Urinary bladder (tissue), 3 donors: ENCODE measurements at regions not wholly inside any gene's neighbourhood (a gene's known extent, or its start where the extent isn't known, plus 50 kb on each side); places are given as distances from the start of the nearest gene placed in this dataset.

Experiments
- DNase-seq: peaks from one replicate; pipeline ENCODE4 v3.0.0-alpha.2; 2015; ENCODE audit errors: extremely low spot score
- H3K27ac ChIP-seq: one replicate; pipeline ENCODE4 v1.5.1; 2013; ENCODE audit warnings: low read depth, mild to moderate bottlenecking, moderate library complexity
- H3K36me3 ChIP-seq: one replicate; pipeline ENCODE4 v1.6.1; 2013; ENCODE audit warnings: mild to moderate bottlenecking, moderate library complexity; ENCODE audit not compliant: insufficient read depth
- H3K4me1 ChIP-seq: one replicate; pipeline ENCODE4 v1.6.1; 2013; ENCODE audit warnings: mild to moderate bottlenecking, moderate library complexity; ENCODE audit not compliant: insufficient read depth
- H3K4me3 ChIP-seq: one replicate; pipeline ENCODE4 v1.5.1; 2013; ENCODE audit warnings: low read depth, low read length
- WGBS: extraction: QIAGEN DNeasy Blood & Tissue Kit; methylation state at CpG from one replicate; pipeline ENCODE4 v1.1.7; 2013; 5-methylcytosine and 5-hydroxymethylcytosine counted together
- donor health status: healthy with polysubstance abuse.
- donor health status: healthy.

GRCh38 chr9:561427-561826 is 280.1 kb upstream of the DMRT1 start:
- WGBS: 58% methylated on average over 1 of the region's 1 CpG
- no peak for DNase-seq

GRCh38 chr9:563200-563599 is 278.3 kb upstream of the DMRT1 start:
- H3K4me1 ChIP-seq: no peaks in the 10 kb centered on the region
- no peak overlapping the region for H3K4me3 ChIP-seq
- DNase-seq: no peak
- 91% methylated on average over 1 of the region's 1 CpG for WGBS
- no peaks in the 10 kb centered on the region for H3K36me3 ChIP-seq
- no peak overlapping the region for H3K27ac ChIP-seq

More at GRCh38 chr9:561427-561826, 280.1 kb upstream of the DMRT1 start:
- Histone ChIP-seq H3K4me1 (no peaks in the 10 kb centered on the region), H3K36me3 (no peaks in the 10 kb centered on the region), H3K27ac (no peak overlapping the region), H3K4me3 (no peak overlapping the region)

GRCh38 chr9:565528-565927 is 276.0 kb upstream of the DMRT1 start:
- no peak for DNase-seq
- H3K4me1 ChIP-seq: no peaks in the 10 kb centered on the region
- H3K36me3 ChIP-seq: no peaks in the 10 kb centered on the region
- H3K27ac ChIP-seq: no peak overlapping the region
- no peak overlapping the region for H3K4me3 ChIP-seq
- 96% methylated on average over 6 of the region's 6 CpGs for WGBS

- WGBS: 90% methylated on average over 4 of the region's 4 CpGs
Observed at GRCh38 chr9:567128-567746, 274.3 kb upstream of the DMRT1 start.

GRCh38 chr9:567747-568305 is 273.7 kb upstream of the DMRT1 start:
- no peaks in the 10 kb centered on the region for H3K36me3 ChIP-seq
- H3K27ac ChIP-seq: no peak overlapping the region
- DNase-seq: no peak
- WGBS: 88% methylated on average over 3 of the region's 3 CpGs
- H3K4me3 ChIP-seq: no peak overlapping the region
- no peaks in the 10 kb centered on the region for H3K4me1 ChIP-seq

More at GRCh38 chr9:567128-567746, 274.3 kb upstream of the DMRT1 start:
- H3K36me3 ChIP-seq: no peaks in the 10 kb centered on the region
- no peaks in the 10 kb centered on the region for H3K4me1 ChIP-seq
- DNase-seq: no peak
- no peak overlapping the region for H3K27ac ChIP-seq
- no peak overlapping the region for H3K4me3 ChIP-seq

- no peak for DNase-seq
- Histone ChIP-seq H3K36me3 (no peaks in the 10 kb centered on the region), H3K4me1 (no peaks in the 10 kb centered on the region), H3K27ac (no peak overlapping the region), H3K4me3 (no peak overlapping the region)
- 94% methylated on average over 3 of the region's 3 CpGs for WGBS
Observed at GRCh38 chr9:569296-569695, 272.2 kb upstream of the DMRT1 start.

- no peaks in the 10 kb centered on the region for H3K36me3 ChIP-seq
- no peak overlapping the region for H3K27ac ChIP-seq
- H3K4me1 ChIP-seq: no peaks in the 10 kb centered on the region
- 43% methylated on average over 5 of the region's 5 CpGs for WGBS
- no peak overlapping the region for H3K4me3 ChIP-seq
- no peak for DNase-seq
Observed at GRCh38 chr9:570187-570586, 271.3 kb upstream of the DMRT1 start.

GRCh38 chr9:571066-571465 is 270.4 kb upstream of the DMRT1 start:
- no peak overlapping the region for H3K4me3 ChIP-seq
- no peaks in the 10 kb centered on the region for H3K4me1 ChIP-seq
- 44% methylated on average over 3 of the region's 3 CpGs for WGBS
- DNase-seq: no peak
- H3K27ac ChIP-seq: no peak overlapping the region
- H3K36me3 ChIP-seq: no peaks in the 10 kb centered on the region

- DNase-seq: no peak
- H3K36me3 ChIP-seq: no peaks in the 10 kb centered on the region
- no peak overlapping the region for H3K27ac ChIP-seq
- no peak overlapping the region for H3K4me3 ChIP-seq
- 87% methylated on average over 2 of the region's 2 CpGs for WGBS
- H3K4me1 ChIP-seq: no peaks in the 10 kb centered on the region
Observed at GRCh38 chr9:571741-572140, 269.8 kb upstream of the DMRT1 start.

- Histone ChIP-seq H3K36me3 (no peaks in the 10 kb centered on the region), H3K4me1 (no peaks in the 10 kb centered on the region), H3K27ac (no peak overlapping the region), H3K4me3 (no peak overlapping the region)
- no peak for DNase-seq
- WGBS: 77% methylated on average over 10 of the region's 10 CpGs
Observed at GRCh38 chr9:573691-574410, 267.6 kb upstream of the DMRT1 start.

GRCh38 chr9:575139-575538 is 266.4 kb upstream of the DMRT1 start:
- no peak overlapping the region for H3K27ac ChIP-seq
- no peak for DNase-seq
- H3K4me3 ChIP-seq: no peak overlapping the region
- 93% methylated on average over 1 of the region's 1 CpG for WGBS
- H3K36me3 ChIP-seq: no peaks in the 10 kb centered on the region
- no peaks in the 10 kb centered on the region for H3K4me1 ChIP-seq

- Histone ChIP-seq H3K4me1 (no peaks in the 10 kb centered on the region), H3K36me3 (no peaks in the 10 kb centered on the region), H3K4me3 (no peak overlapping the region), H3K27ac (no peak overlapping the region)
- WGBS: 97% methylated on average over 39 of the region's 39 CpGs
- no peak for DNase-seq
Observed at GRCh38 chr9:580652-581342, 260.7 kb upstream of the DMRT1 start.

GRCh38 chr9:581673-582497 is 259.6 kb upstream of the DMRT1 start:
- H3K27ac ChIP-seq: no peak overlapping the region
- WGBS: 88% methylated on average over 7 of the region's 7 CpGs
- H3K4me1 ChIP-seq: no peaks in the 10 kb centered on the region
- no peaks in the 10 kb centered on the region for H3K36me3 ChIP-seq
- no peak for DNase-seq
- no peak overlapping the region for H3K4me3 ChIP-seq
